ENCODE measurements at regions not wholly inside any gene's neighbourhood (a gene's known extent, or its start where the extent isn't known, plus 50 kb on each side); places are given as distances from the start of the nearest gene placed in this dataset.

- DNase-seq (ENCODE audit: low read depth in 3 of 3, low spot score in 2 of 3), result no peak
Measured at GRCh38 chr7:13352677-13353076, 636.8 kb downstream of the ETV1 start.

- no peak for DNase-seq (ENCODE audit: low read depth in 3 of 3, low spot score in 2 of 3)
Measured at GRCh38 chr7:13359656-13360055, 629.8 kb downstream of the ETV1 start.

GRCh38 chr7:13386741-13387140, 602.7 kb downstream of the ETV1 start:
- DNase-seq (ENCODE audit: low read depth in 3 of 3, low spot score in 2 of 3), result no peak

- DNase-seq (ENCODE audit: low read depth in 3 of 3, low spot score in 2 of 3), result no peak
Measured at GRCh38 chr7:13407911-13408310, 581.6 kb downstream of the ETV1 start.

DNA sequence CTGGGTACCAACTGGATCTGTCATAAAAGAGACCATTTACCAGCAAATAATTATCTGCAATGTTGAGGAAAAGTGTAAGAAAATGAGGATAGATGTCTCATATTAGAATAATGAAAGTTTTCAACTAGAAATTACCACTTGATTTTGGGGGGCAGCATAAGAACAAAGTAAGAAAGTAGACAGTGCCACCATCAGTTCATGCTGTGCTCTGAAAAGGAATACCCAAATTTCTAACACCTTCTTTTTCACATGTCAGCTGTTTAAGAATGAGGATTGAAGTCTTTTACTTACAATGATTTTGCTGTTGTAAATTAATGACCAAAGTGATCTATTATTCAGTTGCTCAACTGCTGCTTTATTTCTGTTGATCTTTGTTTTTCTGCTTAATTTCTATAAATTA, 578.3 kb downstream of the ETV1 start:
- no peak for DNase-seq (ENCODE audit: low read depth in 3 of 3, low spot score in 2 of 3)

GRCh38 chr7:13411636-13412035, 577.8 kb downstream of the ETV1 start:
- DNase-seq (ENCODE audit: low read depth in 3 of 3, low spot score in 2 of 3), result no peak

DNA sequence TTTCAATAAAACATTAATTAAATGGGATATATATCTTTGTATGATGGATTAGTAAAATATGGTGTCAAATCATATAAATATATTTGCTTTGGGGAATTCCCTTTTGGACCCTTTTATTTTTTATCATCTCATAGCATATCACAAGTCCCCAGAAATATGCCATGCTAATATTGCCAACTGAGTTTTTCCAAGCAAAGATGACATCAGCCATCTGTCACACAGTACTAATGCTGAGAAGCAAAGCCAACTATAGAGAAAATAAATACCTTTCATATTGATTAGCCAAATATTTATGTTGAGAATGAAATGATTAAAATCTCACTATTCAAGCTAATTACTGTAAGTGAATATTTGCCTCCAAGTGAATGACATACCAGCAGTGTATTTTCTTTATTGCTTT, 575.3 kb downstream of the ETV1 start:
- no peak for DNase-seq (ENCODE audit: low read depth in 3 of 3, low spot score in 2 of 3)

DNA sequence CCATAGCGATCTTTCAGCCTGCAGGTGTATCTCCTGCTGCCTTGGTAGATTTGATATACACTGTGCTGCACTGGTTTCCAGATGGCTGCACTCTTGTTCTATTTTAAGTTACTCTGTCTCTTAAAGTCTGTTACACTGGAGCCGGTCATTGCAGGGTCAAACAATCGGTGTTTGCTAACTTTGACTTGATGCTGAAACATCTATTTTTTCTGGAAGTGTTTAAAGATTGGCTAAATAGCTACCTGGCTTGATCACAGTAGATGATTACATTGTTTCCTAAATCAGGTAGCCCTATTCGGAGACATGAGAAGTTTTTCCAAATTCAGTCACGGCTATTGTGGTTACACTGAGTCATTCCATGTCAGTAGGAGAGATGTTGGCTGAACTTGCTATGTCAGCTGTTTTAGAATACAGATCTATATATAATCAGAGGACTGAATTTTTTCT, 574.8 kb downstream of the ETV1 start:
- no peak for DNase-seq (ENCODE audit: low read depth in 3 of 3, low spot score in 2 of 3)

- DNase-seq (ENCODE audit: low read depth in 3 of 3, low spot score in 2 of 3), result no peak
Measured at GRCh38 chr7:13416071-13416470, 573.4 kb downstream of the ETV1 start.

DNA sequence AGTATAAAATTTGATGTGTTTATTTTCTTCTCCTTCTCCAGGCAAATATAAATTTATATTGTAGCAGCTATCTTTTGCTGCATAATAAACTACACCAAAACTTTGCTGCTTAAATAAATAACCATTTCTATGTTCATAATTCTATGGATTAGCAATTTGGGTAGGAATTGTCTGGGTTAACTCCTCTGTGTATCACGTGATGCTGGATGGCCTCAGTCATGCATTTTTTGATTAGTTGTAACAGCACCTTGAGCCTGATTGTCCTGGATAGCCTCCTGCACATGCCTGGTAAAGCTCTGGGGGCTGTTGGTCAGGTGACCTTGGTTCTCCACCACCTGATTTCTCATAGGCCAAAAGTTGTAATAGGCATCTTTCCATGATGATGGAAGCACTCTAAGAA, 572.9 kb downstream of the ETV1 start:
- DNase-seq (ENCODE audit: low read depth in 3 of 3, low spot score in 2 of 3), result no peak

GRCh38 chr7:13420726-13421125, 568.7 kb downstream of the ETV1 start:
- DNase-seq (ENCODE audit: low read depth in 3 of 3, low spot score in 2 of 3), result no peak

- no peak for DNase-seq (ENCODE audit: low read depth in 3 of 3, low spot score in 2 of 3)
Measured at GRCh38 chr7:13421776-13422175, 567.7 kb downstream of the ETV1 start.

GRCh38 chr7:13433946-13434345, 555.5 kb downstream of the ETV1 start:
- DNase-seq (ENCODE audit: low read depth in 3 of 3, low spot score in 2 of 3), result no peak

- DNase-seq (ENCODE audit: low read depth in 3 of 3, low spot score in 2 of 3), result no peak
Measured at GRCh38 chr7:13442226-13442625, 547.2 kb downstream of the ETV1 start.

GRCh38 chr7:13447637-13448036, 541.8 kb downstream of the ETV1 start:
- no peak for DNase-seq (ENCODE audit: low read depth in 3 of 3, low spot score in 2 of 3)

DNA sequence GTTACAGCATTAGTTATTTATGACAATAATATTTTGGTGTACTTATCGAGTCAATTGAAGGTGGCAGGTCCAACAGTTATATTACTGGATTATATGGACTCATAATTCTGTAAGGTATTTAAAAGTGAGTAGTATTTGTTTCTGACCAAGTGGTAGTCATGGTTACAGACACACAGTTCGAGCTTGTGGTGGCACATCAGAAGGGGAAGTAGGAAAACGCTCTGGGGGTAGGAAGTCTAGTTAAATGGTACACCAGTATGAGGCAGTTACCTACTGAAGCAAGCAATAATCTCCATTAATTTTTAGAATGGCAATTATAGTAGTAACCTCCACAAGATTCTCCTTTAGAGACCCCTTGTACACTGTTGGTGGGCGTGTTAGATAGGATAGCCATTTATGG, 541.2 kb downstream of the ETV1 start:
- no peak for DNase-seq (ENCODE audit: low read depth in 3 of 3, low spot score in 2 of 3)

- DNase-seq (ENCODE audit: low read depth in 3 of 3, low spot score in 2 of 3), result no peak
Measured at GRCh38 chr7:13449460-13449859, 540.0 kb downstream of the ETV1 start.

DNA sequence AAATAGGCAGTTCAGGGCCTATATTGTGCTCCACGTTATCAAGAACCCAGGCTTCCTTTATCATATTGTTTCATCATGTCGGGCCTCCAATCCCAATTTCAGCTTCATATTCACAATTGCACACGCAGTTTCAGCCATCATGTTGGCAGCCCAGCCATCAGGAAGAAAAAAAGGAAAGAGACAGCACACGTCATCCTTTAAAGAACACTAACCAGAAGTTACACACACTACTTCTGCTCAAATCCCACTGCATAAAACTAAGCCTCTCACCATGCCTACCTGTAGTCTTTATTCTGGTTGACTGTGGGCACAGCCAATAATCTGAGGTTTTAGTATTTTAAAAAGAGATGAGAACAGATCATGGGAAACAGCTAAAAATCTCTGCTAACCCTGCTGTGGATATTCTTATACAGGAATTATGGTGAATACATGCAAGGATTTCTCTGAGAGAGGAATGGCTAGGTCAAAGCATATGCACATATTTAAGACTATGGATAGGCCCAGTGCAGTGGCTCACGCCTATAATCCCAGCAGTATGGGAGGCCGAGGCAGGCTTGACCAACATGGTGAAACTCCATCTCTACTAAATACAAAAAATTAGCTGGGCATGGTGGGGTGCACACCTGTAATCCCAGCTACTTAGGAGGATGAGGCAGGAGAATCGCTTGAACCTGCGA, 534.4 kb downstream of the ETV1 start:
- DNase-seq (ENCODE audit: low read depth in 3 of 3, low spot score in 2 of 3), result no peak

DNA sequence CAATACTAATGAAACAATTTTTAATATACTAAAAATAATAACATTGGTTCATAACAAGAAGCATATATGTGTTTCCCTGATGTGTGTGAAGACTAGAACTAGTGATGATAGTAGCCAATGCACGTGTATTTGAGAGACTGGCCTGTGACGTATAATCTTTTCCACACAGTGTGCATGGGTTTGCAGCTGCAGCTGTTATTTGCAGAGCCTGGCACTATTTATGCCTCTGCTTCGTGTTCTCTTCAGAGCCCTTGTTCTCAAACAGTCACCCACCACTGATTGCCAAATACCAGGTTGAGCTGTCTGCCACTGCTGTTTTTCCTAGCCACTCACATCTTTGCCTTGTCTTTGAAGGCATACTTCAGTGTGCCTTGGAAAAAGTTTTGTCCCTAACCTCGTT, 531.7 kb downstream of the ETV1 start:
- DNase-seq (ENCODE audit: low read depth in 3 of 3, low spot score in 2 of 3), result no peak

DNA sequence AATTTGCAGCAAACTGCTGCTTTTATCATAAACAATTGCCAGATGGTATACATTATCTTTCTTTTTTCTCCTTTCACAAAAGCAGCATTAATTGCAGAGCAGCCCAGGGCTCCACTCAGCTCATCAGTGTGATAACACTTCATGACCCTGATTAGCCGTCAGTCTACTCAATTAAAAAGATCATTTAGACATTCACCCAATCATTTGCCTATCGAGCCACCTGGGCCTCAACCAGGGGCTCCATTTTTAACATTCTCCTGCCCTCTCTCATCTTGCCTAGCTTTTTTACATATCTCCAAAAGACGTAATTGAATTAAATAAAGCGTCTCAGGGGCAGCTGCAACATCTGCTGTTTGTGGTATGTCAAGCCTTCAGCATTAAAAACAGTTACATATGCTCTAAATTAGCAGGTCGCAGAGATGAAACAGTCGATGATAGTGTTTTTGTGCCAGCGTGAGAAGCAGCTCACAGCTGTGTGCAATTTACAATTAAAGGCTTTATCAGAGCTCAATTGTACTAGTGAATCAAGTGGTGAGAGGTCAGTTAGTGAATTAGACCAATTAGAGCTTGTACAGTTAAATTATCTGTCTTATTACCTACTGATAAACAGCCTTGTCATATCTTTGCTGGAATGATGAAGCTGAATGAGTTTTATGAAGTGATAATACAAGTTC, 522.5 kb downstream of the ETV1 start:
- DNase-seq (ENCODE audit: low read depth in 3 of 3, low spot score in 2 of 3), result peak in 2 of 3 donors; percentile 1 to 18

DNA sequence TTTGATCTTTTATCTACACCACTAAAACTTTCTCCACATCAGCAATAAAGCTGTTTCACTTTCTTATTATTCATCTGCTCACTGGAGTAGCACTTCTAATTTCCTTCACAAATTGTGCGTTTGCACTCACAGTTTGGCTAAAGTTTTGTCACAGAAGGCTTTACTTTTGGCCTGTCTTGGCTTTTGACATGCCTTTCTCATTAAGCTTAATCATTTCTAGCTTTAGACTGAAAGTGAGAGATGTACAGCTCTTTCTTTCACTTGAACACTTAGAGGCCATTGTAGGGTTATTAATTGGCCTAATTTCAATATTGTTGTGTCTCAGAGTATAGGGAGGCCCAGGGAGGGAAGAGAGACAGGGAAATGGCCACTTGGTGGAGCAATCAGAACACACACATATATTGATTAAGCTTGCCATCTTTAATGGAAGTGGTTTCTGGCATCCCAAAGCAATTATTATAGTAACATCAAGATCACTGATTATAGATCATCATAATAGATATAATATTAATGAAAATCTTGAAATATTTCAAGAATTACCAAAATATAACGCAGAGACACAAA, 512.5 kb downstream of the ETV1 start:
- no peak for DNase-seq (ENCODE audit: low read depth in 3 of 3, low spot score in 2 of 3)

DNA sequence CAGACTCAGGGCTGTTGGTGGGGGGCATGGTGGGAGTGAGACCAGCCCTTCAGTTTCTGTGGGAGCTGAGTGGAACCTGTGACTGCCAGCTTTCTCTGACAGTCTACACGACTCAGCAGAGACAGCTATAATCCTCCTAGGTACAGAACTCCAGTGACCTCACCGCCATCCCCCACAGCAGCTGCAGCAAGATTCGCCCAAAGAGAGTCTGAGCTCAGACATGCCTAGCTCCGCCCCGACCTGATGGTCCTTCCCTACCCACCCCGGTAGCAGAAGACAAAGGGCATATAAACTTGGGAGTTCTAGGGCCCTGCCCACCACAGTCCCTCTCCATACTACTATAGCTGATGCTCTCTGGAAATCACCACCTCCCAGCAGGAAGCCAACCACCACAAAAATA, 500.1 kb downstream of the ETV1 start:
- DNase-seq (ENCODE audit: low read depth in 3 of 3, low spot score in 2 of 3), result no peak
